H1 (cell line): ENCODE measurements at regions not wholly inside any gene's neighbourhood (a gene's known extent, or its start where the extent isn't known, plus 50 kb on each side); places are given as distances from the start of the nearest gene placed in this dataset.

Experiments used
- ATF2 ChIP-seq: IDR thresholded peaks from 2 replicates; pipeline ENCODE4 v1.6.1; 2012; ENCODE audit warnings: low read length, inconsistent platforms
- CHD1 ChIP-seq: IDR thresholded peaks from 2 replicates; pipeline ENCODE4 v1.6.1; 2012; ENCODE audit warnings: low read depth, low read length, improper control_type of control experiment
- CHD2 ChIP-seq: IDR thresholded peaks from 2 replicates; pipeline ENCODE4 v1.6.1; 2012; ENCODE audit warnings: low read length, improper control_type of control experiment
- E2F6 ChIP-seq: IDR thresholded peaks from 2 replicates; pipeline ENCODE4 v1.6.1; 2012; ENCODE audit warnings: inconsistent platforms
- FOSL1 ChIP-seq: IDR thresholded peaks from 2 replicates; pipeline ENCODE4 v1.6.1; 2011; ENCODE audit warnings: mild to moderate bottlenecking, low read depth, low read length, moderate library complexity; ENCODE audit not compliant: insufficient read depth
- JUN ChIP-seq: IDR thresholded peaks from 2 replicates; pipeline ENCODE4 v1.6.1; 2011; ENCODE audit warnings: low read depth, mild to moderate bottlenecking, improper control_type of control experiment, low read length
- MAFK ChIP-seq: IDR thresholded peaks from 2 replicates; pipeline ENCODE4 v1.6.1; 2012; ENCODE audit warnings: low read depth, mild to moderate bottlenecking, improper control_type of control experiment, low read length
- SIRT6 ChIP-seq: IDR thresholded peaks from one replicate; pipeline ENCODE4 v1.7.1; 2012; ENCODE audit warnings: low read length, inconsistent platforms

DNA sequence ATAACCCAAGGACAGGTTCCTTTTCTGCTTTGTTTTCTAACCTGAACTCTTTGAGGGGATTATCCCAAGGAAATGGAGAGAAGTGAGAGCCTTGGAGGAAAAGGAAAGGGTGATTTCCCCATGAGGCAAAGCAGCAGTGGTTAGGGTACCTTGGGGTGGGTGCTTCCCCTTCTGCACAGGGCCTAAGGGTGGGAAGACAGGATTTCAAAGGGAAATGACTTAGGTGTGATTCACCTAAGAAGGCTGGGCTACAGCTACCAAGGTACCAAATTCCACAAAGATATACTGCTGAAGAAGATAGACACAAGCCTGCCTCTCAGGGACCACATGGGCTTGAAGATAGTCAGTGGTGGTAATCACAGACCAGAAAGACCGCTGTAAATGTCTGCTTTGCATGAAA lies 325.3 kb upstream of the DPH6 start (continued):
- no peak for TF ChIP-seq JUN
- TF ChIP-seq ATF2 = no peak
- no peak for TF ChIP-seq FOSL1
- no peak for TF ChIP-seq SIRT6
- TF ChIP-seq CHD2 = no peak
- TF ChIP-seq CHD1 = no peak
- no peak for TF ChIP-seq E2F6
- no peak for TF ChIP-seq MAFK
- TF ChIP-seq, all 59 proteins: peak for 0
